MM.1S (cell line): ENCODE measurements at regions not wholly inside any gene's neighbourhood (a gene's known extent, or its start where the extent isn't known, plus 50 kb on each side); places are given as distances from the start of the nearest gene placed in this dataset.

ENCODE experiments used
- DNase-seq: peaks from one replicate; pipeline ENCODE4 v3.0.0-alpha.2; 2015
- H2AFZ ChIP-seq: fragments of 300-600 bp; sonication (generic); 2 replicates; pipeline ENCODE4 v1.6.0; 2016; ENCODE audit warnings: antibody characterized with exemption, low read length
- H3F3A ChIP-seq: fragments of 300-600 bp; sonication (generic); 2 replicates; pipeline ENCODE4 v1.6.1; 2016; ENCODE audit warnings: mild to moderate bottlenecking, antibody characterized with exemption, low read length, moderate library complexity, mixed read lengths; ENCODE audit not compliant: insufficient read depth
- H3K27ac ChIP-seq: fragments of 300-600 bp; sonication (generic); 2 replicates; pipeline ENCODE4 v1.5.1; 2016; ENCODE audit warnings: mild to moderate bottlenecking, low read length
- H3K27me3 ChIP-seq: fragments of 300-600 bp; sonication (generic); replicated peaks from 2 replicates; pipeline ENCODE4 v1.6.0; 2016; ENCODE audit warnings: low read length; ENCODE audit not compliant: insufficient read depth
- H3K36me3 ChIP-seq: fragments of 300-600 bp; sonication (generic); replicated peaks from 2 replicates; pipeline ENCODE4 v1.6.1; 2016; ENCODE audit warnings: mild to moderate bottlenecking, low read length, mixed read lengths; ENCODE audit not compliant: insufficient read depth
- H3K4me1 ChIP-seq: fragments of 300-600 bp; sonication (generic); 2 replicates; pipeline ENCODE4 v1.6.1; 2016; ENCODE audit warnings: low read length, mixed read lengths
- H3K4me2 ChIP-seq: fragments of 300-600 bp; sonication (generic); 2 replicates; pipeline ENCODE4 v1.6.0; 2016; ENCODE audit warnings: low read depth, low read length
- H3K4me3 ChIP-seq: fragments of 300-600 bp; sonication (generic); 2 replicates; pipeline ENCODE4 v1.5.1; 2016; ENCODE audit warnings: low read length, mixed read lengths
- H3K79me2 ChIP-seq: fragments of 300-600 bp; sonication (generic); 2 replicates; pipeline ENCODE4 v1.6.1; 2016; ENCODE audit warnings: mixed run types, low read length, mixed read lengths
- H3K9ac ChIP-seq: fragments of 300-600 bp; sonication (generic); 2 replicates; pipeline ENCODE4 v1.6.1; 2016; ENCODE audit warnings: low read length, mixed read lengths
- H3K9me2 ChIP-seq: fragments of 300-600 bp; sonication (generic); replicated peaks from 2 replicates; pipeline ENCODE4 v1.6.1; 2016; ENCODE audit warnings: mild to moderate bottlenecking, low read length, mixed read lengths; ENCODE audit not compliant: insufficient read depth
- H3K9me3 ChIP-seq: fragments of 300-600 bp; sonication (generic); replicated peaks from 2 replicates; pipeline ENCODE4 v1.6.1; 2016; ENCODE audit warnings: mild to moderate bottlenecking, low read length, mixed read lengths; ENCODE audit not compliant: insufficient read depth
- H4K20me1 ChIP-seq: fragments of 300-600 bp; sonication (generic); 2 replicates; pipeline ENCODE4 v1.6.1; 2016; ENCODE audit warnings: mild to moderate bottlenecking, low read length, moderate library complexity, mixed read lengths; ENCODE audit not compliant: insufficient read depth
- CTCF ChIP-seq: fragments of 300-600 bp; sonication (generic); IDR thresholded peaks from 2 replicates; pipeline ENCODE4 v1.5.1; 2016; ENCODE audit warnings: antibody characterized with exemption, low read length, mixed read lengths
- EZH2 ChIP-seq: fragments of 300-600 bp; sonication (generic); optimal IDR thresholded peaks from 2 replicates; pipeline ENCODE3; 2017; ENCODE audit warnings: low read depth, mild to moderate bottlenecking, antibody characterized with exemption, low read length, mixed read lengths
- EZH2phosphoT487 ChIP-seq: fragments of 300-600 bp; sonication (generic); IDR thresholded peaks from 2 replicates; pipeline ENCODE4 v1.6.1; 2018; ENCODE audit warnings: antibody characterized with exemption, low read length

GRCh38 chr6:9205645-9206044 is 770.3 kb upstream of the SLC35B3 start:
- no peak overlapping the region for H3K27ac ChIP-seq
- no peaks in the 10 kb centered on the region for H3K79me2 ChIP-seq
- H3K9me2 ChIP-seq: no peaks in the 10 kb centered on the region
- no peak overlapping the region for H2AFZ ChIP-seq
- H3K4me1 ChIP-seq: no peaks in the 10 kb centered on the region
- H3K27me3 ChIP-seq: no peaks in the 10 kb centered on the region
- no peak for DNase-seq
- no peaks in the 10 kb centered on the region for H3K9me3 ChIP-seq
- no peak overlapping the region for H3K4me3 ChIP-seq
- TF ChIP-seq EZH2 (no peak), EZH2phosphoT487 (no peak), CTCF (no peak)
- H4K20me1 ChIP-seq: no peaks in the 10 kb centered on the region
- no peaks in the 10 kb centered on the region for H3F3A ChIP-seq
- no peaks in the 10 kb centered on the region for H3K36me3 ChIP-seq
- H3K9ac ChIP-seq: no peak overlapping the region
- no peak overlapping the region for H3K4me2 ChIP-seq

GRCh38 chr6:9204171-9204570 is 768.8 kb upstream of the SLC35B3 start:
- Histone ChIP-seq H4K20me1 (no peaks in the 10 kb centered on the region), H3K9ac (no peak overlapping the region), H3K27me3 (no peaks in the 10 kb centered on the region), H3K4me1 (no peaks in the 10 kb centered on the region), H3K4me2 (no peak overlapping the region), H3F3A (no peaks in the 10 kb centered on the region), H3K9me2 (no peaks in the 10 kb centered on the region), H3K79me2 (no peaks in the 10 kb centered on the region), H3K27ac (no peak overlapping the region), H3K4me3 (no peak overlapping the region), H3K36me3 (no peaks in the 10 kb centered on the region), H3K9me3 (no peaks in the 10 kb centered on the region), H2AFZ (no peak overlapping the region)
- no peak for DNase-seq
- no peak for TF ChIP-seq EZH2
- no peak for TF ChIP-seq CTCF
- no peak for TF ChIP-seq EZH2phosphoT487

- no peak overlapping the region for H2AFZ ChIP-seq
- H4K20me1 ChIP-seq: no peaks in the 10 kb centered on the region
- no peak overlapping the region for H3K9ac ChIP-seq
- no peaks in the 10 kb centered on the region for H3K36me3 ChIP-seq
- no peak overlapping the region for H3K27ac ChIP-seq
- TF ChIP-seq EZH2 (no peak), EZH2phosphoT487 (no peak), CTCF (no peak)
- H3K27me3 ChIP-seq: no peaks in the 10 kb centered on the region
- no peaks in the 10 kb centered on the region for H3K9me2 ChIP-seq
- DNase-seq: no peak
- H3K9me3 ChIP-seq: no peaks in the 10 kb centered on the region
- no peak overlapping the region for H3K4me3 ChIP-seq
- no peaks in the 10 kb centered on the region for H3F3A ChIP-seq
- H3K4me1 ChIP-seq: no peaks in the 10 kb centered on the region
- no peaks in the 10 kb centered on the region for H3K79me2 ChIP-seq
- H3K4me2 ChIP-seq: no peak overlapping the region
These were observed 765.4 kb upstream of the SLC35B3 start for GRCh38 chr6:9200712-9201111.
